ENCODE measurements at regions not wholly inside any gene's neighbourhood (a gene's known extent, or its start where the extent isn't known, plus 50 kb on each side); places are given as distances from the start of the nearest gene placed in this dataset.
"Not testable (repeated sequence)": the region's sequence is repeated elsewhere in the genome, so short reads cannot be mapped to it uniquely, and the experiment has no call there.

- WGBS, 2 donors: 94 to 95% methylated on average over 4 of the region's 4 CpGs
Measured at GRCh38 chr5:91315701-91316100, 67.4 kb downstream of the ARRDC3 start.

GRCh38 chr5:91313757-91314673, 69.1 kb downstream of the ARRDC3 start:
- no peak overlapping the region for H3K4me3 ChIP-seq (ENCODE audit: low read depth in 1 of 2, low read length in 2 of 2)
- no peaks in the 10 kb centered on the region for H3K27me3 ChIP-seq (ENCODE audit: control insufficient read depth in 1 of 2, insufficient read depth in 2 of 2, low read length in 2 of 2)
- no peaks in the 10 kb centered on the region for H3K36me3 ChIP-seq (ENCODE audit: control insufficient read depth in 2 of 2, insufficient read depth in 2 of 2, low read length in 1 of 2)
- no peaks in the 10 kb centered on the region for H3K9me3 ChIP-seq (ENCODE audit: control insufficient read depth in 2 of 2, insufficient read depth in 1 of 2, low read depth in 1 of 2, low read length in 1 of 2)
- H3K4me1 ChIP-seq (ENCODE audit: control insufficient read depth in 2 of 2, insufficient read depth in 2 of 2, low read length in 1 of 2): peaks cover 0 to 6% of the 10 kb centered on the region in 2 donors
- H3K27ac ChIP-seq (ENCODE audit: low read depth in 2 of 2, low read length in 1 of 2): peak overlapping the region; percentile 20 to 27
- WGBS, 2 donors: 35 to 44% methylated on average over 9 of the region's 9 CpGs

More at GRCh38 chr5:91315701-91316100, 67.4 kb downstream of the ARRDC3 start:
- Histone ChIP-seq H3K4me1 (ENCODE audit: control insufficient read depth in 2 of 2, insufficient read depth in 2 of 2, low read length in 1 of 2) (peaks cover 0 to 6% of the 10 kb centered on the region in 2 donors), H3K27ac (ENCODE audit: low read depth in 2 of 2, low read length in 1 of 2) (no peak overlapping the region), H3K36me3 (ENCODE audit: control insufficient read depth in 2 of 2, insufficient read depth in 2 of 2, low read length in 1 of 2) (no peaks in the 10 kb centered on the region), H3K4me3 (ENCODE audit: low read depth in 1 of 2, low read length in 2 of 2) (no peak overlapping the region), H3K9me3 (ENCODE audit: control insufficient read depth in 2 of 2, insufficient read depth in 1 of 2, low read depth in 1 of 2, low read length in 1 of 2) (no peaks in the 10 kb centered on the region), H3K27me3 (ENCODE audit: control insufficient read depth in 1 of 2, insufficient read depth in 2 of 2, low read length in 2 of 2) (no peaks in the 10 kb centered on the region)

- Histone ChIP-seq H3K9me3 (ENCODE audit: control insufficient read depth in 2 of 2, insufficient read depth in 1 of 2, low read depth in 1 of 2, low read length in 1 of 2) (no peaks in the 10 kb centered on the region), H3K4me3 (ENCODE audit: low read depth in 1 of 2, low read length in 2 of 2) (no peak overlapping the region), H3K27me3 (ENCODE audit: control insufficient read depth in 1 of 2, insufficient read depth in 2 of 2, low read length in 2 of 2) (no peaks in the 10 kb centered on the region), H3K36me3 (ENCODE audit: control insufficient read depth in 2 of 2, insufficient read depth in 2 of 2, low read length in 1 of 2) (no peaks in the 10 kb centered on the region), H3K4me1 (ENCODE audit: control insufficient read depth in 2 of 2, insufficient read depth in 2 of 2, low read length in 1 of 2) (peaks cover 0 to 6% of the 10 kb centered on the region in 2 donors), H3K27ac (ENCODE audit: low read depth in 2 of 2, low read length in 1 of 2) (no peak overlapping the region)
- 72 to 74% methylated on average over 1 of the region's 1 CpG for WGBS, 2 donors
Measured at GRCh38 chr5:91312698-91313097, 70.4 kb downstream of the ARRDC3 start.

DNA sequence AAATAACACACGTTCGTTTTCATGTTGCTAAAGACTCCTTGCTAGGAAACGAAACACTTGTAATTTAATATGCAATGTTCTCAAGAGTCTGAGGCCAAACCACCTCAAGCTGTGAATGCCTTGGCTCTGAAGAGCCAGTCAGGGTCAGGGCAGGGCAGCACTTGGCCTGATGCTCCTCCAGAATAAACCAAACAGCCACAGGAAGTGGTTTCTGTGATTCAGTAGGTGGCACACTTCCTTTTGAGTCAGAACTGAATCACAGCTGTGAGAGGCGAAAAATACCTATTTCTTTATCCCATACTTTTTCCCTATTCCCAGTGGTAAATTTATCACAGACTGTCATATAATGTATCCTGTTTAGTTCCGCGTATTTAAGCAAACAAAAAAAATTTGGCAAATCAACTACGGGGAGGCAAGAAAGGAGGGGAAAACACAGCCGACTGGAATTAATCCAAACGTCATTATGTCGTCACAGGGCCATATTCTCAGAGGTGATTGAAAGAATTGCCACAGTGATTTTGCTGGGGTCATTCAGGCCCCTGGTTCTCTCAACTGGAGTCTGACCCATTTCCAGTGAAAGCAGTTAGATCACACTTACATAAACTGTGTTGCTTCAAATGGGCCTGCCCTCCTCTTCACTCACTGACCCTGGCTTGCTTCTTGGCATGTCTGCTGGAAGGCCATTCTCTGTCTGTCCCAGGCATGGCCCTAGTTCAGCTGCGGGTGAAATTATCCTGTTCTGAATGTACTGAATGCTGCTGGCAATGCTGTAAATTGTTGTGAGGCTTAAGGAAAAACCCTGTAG, 71.2 kb downstream of the ARRDC3 start:
- H3K27me3 ChIP-seq (ENCODE audit: control insufficient read depth in 1 of 2, insufficient read depth in 2 of 2, low read length in 2 of 2): no peaks in the 10 kb centered on the region
- peaks cover 0 to 6% of the 10 kb centered on the region in 2 donors for H3K4me1 ChIP-seq (ENCODE audit: control insufficient read depth in 2 of 2, insufficient read depth in 2 of 2, low read length in 1 of 2)
- WGBS, 2 donors: 8 to 24% methylated on average over 11 of the region's 11 CpGs
- H3K27ac ChIP-seq (ENCODE audit: low read depth in 2 of 2, low read length in 1 of 2): peak overlapping the region; percentile 77 to 87
- no peaks in the 10 kb centered on the region for H3K36me3 ChIP-seq (ENCODE audit: control insufficient read depth in 2 of 2, insufficient read depth in 2 of 2, low read length in 1 of 2)
- H3K4me3 ChIP-seq (ENCODE audit: low read depth in 1 of 2, low read length in 2 of 2): no peak overlapping the region
- H3K9me3 ChIP-seq (ENCODE audit: control insufficient read depth in 2 of 2, insufficient read depth in 1 of 2, low read depth in 1 of 2, low read length in 1 of 2): no peaks in the 10 kb centered on the region

DNA sequence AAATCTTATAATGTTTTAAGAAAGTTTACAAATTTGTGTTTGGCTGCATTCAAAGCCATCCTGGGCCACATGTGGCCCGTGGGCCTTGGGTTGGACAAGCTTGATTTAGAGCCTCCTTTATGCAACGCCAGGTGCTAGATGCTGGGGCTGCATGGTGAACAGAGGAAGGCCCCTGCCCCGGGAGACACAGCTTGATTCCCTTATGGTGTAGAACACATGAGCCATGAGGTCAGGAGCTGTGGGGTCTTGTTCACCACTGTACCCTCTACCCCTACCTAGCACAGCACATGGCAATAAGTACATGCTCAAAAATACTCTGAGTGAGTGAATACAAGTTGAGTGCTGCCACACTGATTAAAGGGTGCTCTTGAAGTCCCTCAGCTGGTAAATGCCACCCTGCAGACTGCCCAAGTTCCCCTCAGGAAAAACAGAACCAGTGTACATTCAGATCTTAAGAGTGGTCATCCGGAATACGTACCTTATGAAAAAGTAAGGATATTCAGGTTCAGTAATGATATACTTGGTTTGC, 71.9 kb downstream of the ARRDC3 start:
- H3K4me3 ChIP-seq (ENCODE audit: low read depth in 1 of 2, low read length in 2 of 2): no peak overlapping the region
- peak overlapping the region; percentile 87 to 88 for H3K27ac ChIP-seq (ENCODE audit: low read depth in 2 of 2, low read length in 1 of 2)
- WGBS, 2 donors: 74 to 76% methylated on average over 5 of the region's 5 CpGs
- peaks cover 0 to 6% of the 10 kb centered on the region in 2 donors for H3K4me1 ChIP-seq (ENCODE audit: control insufficient read depth in 2 of 2, insufficient read depth in 2 of 2, low read length in 1 of 2)
- no peaks in the 10 kb centered on the region for H3K27me3 ChIP-seq (ENCODE audit: control insufficient read depth in 1 of 2, insufficient read depth in 2 of 2, low read length in 2 of 2)
- no peaks in the 10 kb centered on the region for H3K36me3 ChIP-seq (ENCODE audit: control insufficient read depth in 2 of 2, insufficient read depth in 2 of 2, low read length in 1 of 2)
- no peaks in the 10 kb centered on the region for H3K9me3 ChIP-seq (ENCODE audit: control insufficient read depth in 2 of 2, insufficient read depth in 1 of 2, low read depth in 1 of 2, low read length in 1 of 2)

GRCh38 chr5:91308157-91308556, 75.0 kb downstream of the ARRDC3 start:
- H3K9me3 ChIP-seq (ENCODE audit: control insufficient read depth in 2 of 2, insufficient read depth in 1 of 2, low read depth in 1 of 2, low read length in 1 of 2); H3K27me3 ChIP-seq (ENCODE audit: control insufficient read depth in 1 of 2, insufficient read depth in 2 of 2, low read length in 2 of 2); H3K27ac ChIP-seq (ENCODE audit: low read depth in 2 of 2, low read length in 1 of 2); H3K4me1 ChIP-seq (ENCODE audit: control insufficient read depth in 2 of 2, insufficient read depth in 2 of 2, low read length in 1 of 2); H3K4me3 ChIP-seq (ENCODE audit: low read depth in 1 of 2, low read length in 2 of 2); H3K36me3 ChIP-seq (ENCODE audit: control insufficient read depth in 2 of 2, insufficient read depth in 2 of 2, low read length in 1 of 2): not testable (repeated sequence)
- WGBS, 2 donors: 90 to 91% methylated on average over 5 of the region's 5 CpGs

DNA sequence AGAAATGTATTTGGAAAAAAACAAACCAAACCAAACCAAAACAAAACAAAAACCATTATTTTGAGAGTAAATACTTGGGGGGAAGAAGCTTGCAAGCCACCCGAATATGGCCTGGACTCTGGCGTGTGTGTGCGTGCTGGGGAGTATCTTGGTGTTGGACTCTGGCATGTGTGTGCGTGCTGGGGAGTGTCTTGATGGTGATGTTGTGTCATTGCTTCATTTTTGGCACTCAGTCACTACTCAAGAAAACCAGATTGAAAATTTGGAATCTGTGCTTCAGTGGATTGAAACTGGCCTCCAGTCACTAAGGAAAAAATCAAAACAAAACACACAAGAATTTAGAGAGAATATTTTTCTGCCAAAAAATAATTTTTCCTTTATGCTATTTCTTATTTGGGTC, 76.1 kb downstream of the ARRDC3 start:
- H3K36me3 ChIP-seq (ENCODE audit: control insufficient read depth in 2 of 2, insufficient read depth in 2 of 2, low read length in 1 of 2): no peaks in the 10 kb centered on the region
- H3K4me1 ChIP-seq (ENCODE audit: control insufficient read depth in 2 of 2, insufficient read depth in 2 of 2, low read length in 1 of 2): peaks cover 0 to 4% of the 10 kb centered on the region in 2 donors
- WGBS, 2 donors: 42 to 53% methylated on average over 4 of the region's 4 CpGs
- H3K4me3 ChIP-seq (ENCODE audit: low read depth in 1 of 2, low read length in 2 of 2): no peak overlapping the region
- H3K27me3 ChIP-seq (ENCODE audit: control insufficient read depth in 1 of 2, insufficient read depth in 2 of 2, low read length in 2 of 2): no peaks in the 10 kb centered on the region
- H3K9me3 ChIP-seq (ENCODE audit: control insufficient read depth in 2 of 2, insufficient read depth in 1 of 2, low read depth in 1 of 2, low read length in 1 of 2): no peaks in the 10 kb centered on the region
- H3K27ac ChIP-seq (ENCODE audit: low read depth in 2 of 2, low read length in 1 of 2): no peak overlapping the region

- Histone ChIP-seq H3K27me3 (ENCODE audit: control insufficient read depth in 1 of 2, insufficient read depth in 2 of 2, low read length in 2 of 2) (no peaks in the 10 kb centered on the region), H3K9me3 (ENCODE audit: control insufficient read depth in 2 of 2, insufficient read depth in 1 of 2, low read depth in 1 of 2, low read length in 1 of 2) (no peaks in the 10 kb centered on the region), H3K4me1 (ENCODE audit: control insufficient read depth in 2 of 2, insufficient read depth in 2 of 2, low read length in 1 of 2) (peaks cover 0 to 4% of the 10 kb centered on the region in 2 donors), H3K36me3 (ENCODE audit: control insufficient read depth in 2 of 2, insufficient read depth in 2 of 2, low read length in 1 of 2) (no peaks in the 10 kb centered on the region), H3K4me3 (ENCODE audit: low read depth in 1 of 2, low read length in 2 of 2) (no peak overlapping the region), H3K27ac (ENCODE audit: low read depth in 2 of 2, low read length in 1 of 2) (no peak overlapping the region)
- 60 to 61% methylated on average over 3 of the region's 3 CpGs for WGBS, 2 donors
Measured at GRCh38 chr5:91306497-91306896, 76.6 kb downstream of the ARRDC3 start.

- Histone ChIP-seq H3K4me1 (ENCODE audit: control insufficient read depth in 2 of 2, insufficient read depth in 2 of 2, low read length in 1 of 2) (no peaks in the 10 kb centered on the region), H3K4me3 (ENCODE audit: low read depth in 1 of 2, low read length in 2 of 2) (no peak overlapping the region), H3K27ac (ENCODE audit: low read depth in 2 of 2, low read length in 1 of 2) (no peak overlapping the region), H3K36me3 (ENCODE audit: control insufficient read depth in 2 of 2, insufficient read depth in 2 of 2, low read length in 1 of 2) (no peaks in the 10 kb centered on the region), H3K9me3 (ENCODE audit: control insufficient read depth in 2 of 2, insufficient read depth in 1 of 2, low read depth in 1 of 2, low read length in 1 of 2) (no peaks in the 10 kb centered on the region), H3K27me3 (ENCODE audit: control insufficient read depth in 1 of 2, insufficient read depth in 2 of 2, low read length in 2 of 2) (no peaks in the 10 kb centered on the region)
Measured at GRCh38 chr5:91305640-91306039, 77.5 kb downstream of the ARRDC3 start.
